ENCODE measurements at regions not wholly inside any gene's neighbourhood (a gene's known extent, or its start where the extent isn't known, plus 50 kb on each side); places are given as distances from the start of the nearest gene placed in this dataset.

DNA sequence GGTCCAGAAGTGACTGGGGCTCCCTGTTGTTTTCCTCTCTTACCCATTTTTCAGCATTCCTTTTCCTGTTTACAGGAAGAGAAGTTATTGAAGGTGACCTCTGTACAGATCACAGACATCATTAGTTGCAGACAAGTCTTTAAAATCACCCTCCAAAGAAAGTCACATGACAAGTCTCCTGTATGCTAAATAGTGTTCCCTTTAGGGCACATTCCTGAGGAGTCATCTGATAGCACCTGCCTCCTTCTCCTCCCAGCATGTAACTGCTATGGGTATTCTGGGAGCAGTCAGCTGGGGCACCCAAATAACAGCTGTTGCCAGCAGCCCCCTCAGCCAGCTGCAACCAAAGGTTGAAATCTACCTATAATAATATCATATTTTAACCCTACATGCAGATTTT lies 200.6 kb downstream of the PTGER3 start:
- H3K4me3 ChIP-seq (ENCODE audit: low read depth, low read length): no peak overlapping the region
- no peak for DNase-seq (ENCODE audit: low read depth)

DNA sequence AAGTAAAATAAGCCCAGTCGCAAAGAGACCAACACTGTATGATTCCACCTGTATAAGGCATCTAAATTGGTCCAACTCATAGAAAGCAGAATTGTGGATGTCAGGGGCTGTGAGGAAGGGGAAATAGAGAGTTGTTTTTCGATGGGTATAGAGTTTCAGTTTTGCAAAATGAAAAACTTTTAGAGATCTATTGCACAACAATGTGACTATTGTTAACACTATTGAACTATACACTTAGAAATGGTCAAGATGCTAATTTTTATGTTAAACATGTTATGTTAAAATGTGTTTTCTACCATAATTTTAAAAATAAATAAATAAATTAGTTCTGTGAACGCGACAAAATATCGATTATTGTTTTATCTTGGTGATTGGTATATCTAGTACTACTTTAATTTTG lies 192.4 kb downstream of the PTGER3 start:
- no peak for DNase-seq (ENCODE audit: low read depth)
- TF ChIP-seq, protein P1, sequence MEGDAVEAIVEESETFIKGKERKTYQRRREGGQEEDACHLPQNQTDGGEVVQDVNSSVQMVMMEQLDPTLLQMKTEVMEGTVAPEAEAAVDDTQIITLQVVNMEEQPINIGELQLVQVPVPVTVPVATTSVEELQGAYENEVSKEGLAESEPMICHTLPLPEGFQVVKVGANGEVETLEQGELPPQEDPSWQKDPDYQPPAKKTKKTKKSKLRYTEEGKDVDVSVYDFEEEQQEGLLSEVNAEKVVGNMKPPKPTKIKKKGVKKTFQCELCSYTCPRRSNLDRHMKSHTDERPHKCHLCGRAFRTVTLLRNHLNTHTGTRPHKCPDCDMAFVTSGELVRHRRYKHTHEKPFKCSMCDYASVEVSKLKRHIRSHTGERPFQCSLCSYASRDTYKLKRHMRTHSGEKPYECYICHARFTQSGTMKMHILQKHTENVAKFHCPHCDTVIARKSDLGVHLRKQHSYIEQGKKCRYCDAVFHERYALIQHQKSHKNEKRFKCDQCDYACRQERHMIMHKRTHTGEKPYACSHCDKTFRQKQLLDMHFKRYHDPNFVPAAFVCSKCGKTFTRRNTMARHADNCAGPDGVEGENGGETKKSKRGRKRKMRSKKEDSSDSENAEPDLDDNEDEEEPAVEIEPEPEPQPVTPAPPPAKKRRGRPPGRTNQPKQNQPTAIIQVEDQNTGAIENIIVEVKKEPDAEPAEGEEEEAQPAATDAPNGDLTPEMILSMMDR (IDR thresholded peaks at IDR 0.05; ENCODE audit: control insufficient read depth, extremely low read depth, insufficient read depth): no peak
- no peak overlapping the region for H3K4me3 ChIP-seq (ENCODE audit: low read depth, low read length)

More for the DNA sequence above, 200.6 kb downstream of the PTGER3 start:
- TF ChIP-seq, protein P1 (IDR thresholded peaks at IDR 0.05; ENCODE audit: control insufficient read depth, extremely low read depth, insufficient read depth): no peak

DNA sequence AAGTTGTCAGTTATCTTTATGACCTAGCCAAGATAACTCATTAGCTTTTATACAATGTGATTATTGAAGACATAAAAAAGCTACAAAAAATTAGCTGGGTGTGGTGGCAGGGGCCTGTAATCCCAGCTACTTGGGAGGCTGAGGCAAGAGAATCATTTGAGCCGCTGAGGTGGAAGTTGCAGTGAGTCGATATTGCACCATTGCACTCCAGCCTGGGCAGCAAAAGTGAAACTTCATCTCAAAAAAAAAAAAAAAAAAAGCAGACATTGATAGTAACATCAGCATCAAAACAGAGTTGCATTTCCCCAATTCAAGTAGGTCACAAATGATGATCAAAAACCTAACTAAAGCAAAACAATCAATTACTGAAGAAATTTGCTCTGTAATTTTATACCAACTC lies 191.4 kb downstream of the PTGER3 start:
- no peak for DNase-seq (ENCODE audit: low read depth)
- H3K4me3 ChIP-seq (ENCODE audit: low read depth, low read length): no peak overlapping the region
- TF ChIP-seq, protein P1 (IDR thresholded peaks at IDR 0.05; ENCODE audit: control insufficient read depth, extremely low read depth, insufficient read depth): no peak

DNA sequence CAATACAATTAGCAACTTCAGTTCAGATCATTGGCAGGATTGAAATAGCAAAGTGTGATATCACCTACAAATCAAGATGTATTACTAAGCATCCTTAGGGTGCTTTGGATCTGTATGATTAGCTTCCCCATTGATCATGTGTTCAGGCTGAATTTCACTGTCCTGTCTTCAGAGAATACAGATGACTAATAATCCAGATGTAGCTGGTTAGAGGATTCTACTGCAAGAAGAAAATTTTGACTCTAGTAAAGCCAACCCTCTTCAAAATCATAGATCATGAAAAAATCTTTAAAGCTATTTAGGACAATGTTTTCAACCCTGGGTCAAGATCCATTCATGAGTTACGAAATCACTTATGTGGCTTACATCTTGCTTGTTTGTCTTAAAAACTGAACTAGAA lies 184.4 kb downstream of the PTGER3 start:
- no peak overlapping the region for H3K4me3 ChIP-seq (ENCODE audit: low read depth, low read length)
- DNase-seq (ENCODE audit: low read depth): no peak
- TF ChIP-seq, protein P1 (IDR thresholded peaks at IDR 0.05; ENCODE audit: control insufficient read depth, extremely low read depth, insufficient read depth): no peak

DNA sequence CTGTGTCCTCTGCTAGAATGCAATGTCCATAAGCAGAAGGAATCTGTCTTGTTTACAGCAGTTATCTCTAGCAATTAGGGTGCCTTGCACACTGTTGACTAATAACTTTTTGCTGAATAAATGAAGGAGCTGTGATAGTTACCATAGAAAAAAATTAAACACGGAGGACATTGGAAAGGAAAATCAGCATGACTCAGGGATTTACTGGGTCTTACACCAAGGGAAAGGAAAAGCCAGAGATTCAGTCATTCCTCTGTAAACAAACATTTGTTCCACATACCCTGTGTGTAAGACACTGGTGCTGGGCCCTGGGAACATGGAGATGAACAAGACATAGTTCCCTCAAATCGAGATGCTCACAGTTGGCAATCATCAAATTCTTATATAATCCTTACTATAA lies 183.3 kb downstream of the PTGER3 start:
- no peak for DNase-seq (ENCODE audit: low read depth)
- no peak overlapping the region for H3K4me3 ChIP-seq (ENCODE audit: low read depth, low read length)
- TF ChIP-seq, protein P1 (IDR thresholded peaks at IDR 0.05; ENCODE audit: control insufficient read depth, extremely low read depth, insufficient read depth): no peak

DNA sequence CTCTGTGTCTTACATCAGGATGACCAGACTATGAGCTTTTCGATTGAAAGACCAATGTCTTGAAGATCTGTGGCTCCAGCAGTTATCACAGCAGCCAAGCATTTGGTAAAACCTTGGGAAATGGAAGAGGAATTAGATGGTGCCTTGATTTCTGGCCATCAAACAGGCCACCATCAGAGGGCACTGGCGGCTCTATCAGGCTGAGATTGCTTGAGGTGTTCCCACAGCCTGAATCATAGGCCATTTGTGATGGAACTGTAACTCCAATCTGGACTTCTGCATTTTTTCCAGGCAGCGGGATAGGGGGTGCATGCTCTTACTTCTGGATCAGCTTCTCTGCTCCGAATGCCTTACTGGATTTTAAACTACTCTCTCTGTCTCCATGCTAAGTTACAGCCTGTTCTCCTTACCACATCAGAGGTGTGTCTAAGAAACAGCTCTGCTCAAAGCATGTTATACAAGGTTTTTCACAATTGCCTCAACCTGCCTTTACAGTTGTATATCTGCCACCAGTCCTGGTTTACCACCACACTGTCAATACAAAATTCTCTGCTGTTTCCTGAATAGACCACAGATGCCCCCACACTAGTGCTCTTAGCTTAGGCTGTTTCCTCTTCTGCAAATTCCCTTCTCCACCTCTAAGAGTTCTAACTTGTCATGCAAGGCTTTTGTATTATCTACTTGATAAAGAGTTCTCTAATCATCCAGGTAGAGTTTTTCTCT lies 180.9 kb downstream of the PTGER3 start:
- DNase-seq (ENCODE audit: low read depth): no peak
- H3K4me3 ChIP-seq (ENCODE audit: low read depth, low read length): no peak overlapping the region
- TF ChIP-seq, protein P1 (IDR thresholded peaks at IDR 0.05; ENCODE audit: control insufficient read depth, extremely low read depth, insufficient read depth): peak; percentile 30; the same call in 1 of the 2 replicates

DNA sequence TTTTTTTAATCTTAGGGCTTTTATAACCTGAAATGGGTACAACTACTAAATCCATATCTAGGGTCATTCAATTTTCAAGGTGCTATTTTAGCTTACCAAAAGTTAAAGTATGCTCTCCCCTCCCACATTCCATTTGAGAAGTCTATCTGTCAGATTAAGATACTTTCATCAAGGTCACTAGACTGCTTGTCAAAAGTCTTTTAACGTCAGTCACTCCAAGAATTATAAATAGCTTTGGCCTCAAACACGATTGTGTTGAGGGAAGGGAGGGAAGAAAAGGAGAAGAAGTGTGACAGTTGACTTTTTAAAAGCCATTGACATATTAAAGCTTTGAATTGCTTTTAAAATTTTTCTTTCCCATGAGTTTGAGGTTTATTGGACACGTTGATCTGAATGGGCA lies 175.8 kb downstream of the PTGER3 start:
- DNase-seq (ENCODE audit: low read depth): no peak
- no peak overlapping the region for H3K4me3 ChIP-seq (ENCODE audit: low read depth, low read length)
- TF ChIP-seq, protein P1 (IDR thresholded peaks at IDR 0.05; ENCODE audit: control insufficient read depth, extremely low read depth, insufficient read depth): no peak
